GM18505 (cell line): ENCODE measurements at regions not wholly inside any gene's neighbourhood (a gene's known extent, or its start where the extent isn't known, plus 50 kb on each side); places are given as distances from the start of the nearest gene placed in this dataset.

Source experiments
- ATAC-seq: cut with Tn5 transposase; IDR thresholded peaks from one replicate; pipeline ENCODE4 v1.9.1; 2021; ENCODE audit not compliant: unreplicated experiment
- POLR2A ChIP-seq: IDR thresholded peaks from 4 replicates; pipeline ENCODE4 v1.6.1; 2011; ENCODE audit warnings: borderline replicate concordance; ENCODE audit not compliant: insufficient read depth, insufficient read length; ENCODE audit errors: extremely low read depth

DNA sequence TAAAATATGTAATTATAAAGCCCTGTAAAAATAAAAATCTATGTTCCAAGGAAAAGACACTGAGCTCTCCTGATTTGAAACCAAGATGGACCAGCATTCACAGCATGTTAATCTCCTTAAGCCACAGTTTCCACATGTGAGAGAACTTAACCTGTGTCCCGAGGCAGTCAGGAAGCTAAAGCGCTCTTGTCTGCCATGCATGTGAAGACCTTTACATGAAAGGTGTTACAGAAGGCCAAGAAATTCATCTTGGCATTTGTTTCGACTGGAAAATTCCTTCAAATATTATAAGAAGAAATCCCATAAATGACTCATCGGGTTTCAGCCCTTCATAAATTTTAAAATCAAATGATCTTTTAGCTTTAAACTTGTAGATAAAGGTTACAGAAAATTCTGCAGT, 328.6 kb downstream of the CDH2 start:
- no peak for TF ChIP-seq POLR2A
- no peak for ATAC-seq

DNA sequence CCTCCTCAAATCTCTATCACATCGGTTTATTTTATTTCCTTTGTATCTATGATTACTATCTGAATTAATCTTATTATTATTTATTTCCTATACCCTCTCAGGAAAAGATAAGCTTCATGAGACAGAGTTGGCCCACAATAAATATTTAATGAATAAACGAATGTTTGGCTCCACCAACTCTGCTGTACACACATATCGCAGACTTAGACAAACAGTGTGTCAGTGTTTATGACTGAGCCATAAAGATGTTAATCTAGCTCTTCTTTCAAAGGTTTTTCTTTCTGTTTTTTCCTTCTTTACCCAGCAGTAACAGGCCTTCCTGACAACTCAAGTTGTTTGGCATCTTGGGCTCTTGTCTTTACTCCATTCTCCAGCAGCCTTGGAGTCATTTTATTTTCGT, 329.5 kb downstream of the CDH2 start:
- no peak for ATAC-seq
- TF ChIP-seq POLR2A = no peak

GRCh38 chr18:27845897-27846296, 331.0 kb downstream of the CDH2 start:
- no peak for ATAC-seq
- no peak for TF ChIP-seq POLR2A

DNA sequence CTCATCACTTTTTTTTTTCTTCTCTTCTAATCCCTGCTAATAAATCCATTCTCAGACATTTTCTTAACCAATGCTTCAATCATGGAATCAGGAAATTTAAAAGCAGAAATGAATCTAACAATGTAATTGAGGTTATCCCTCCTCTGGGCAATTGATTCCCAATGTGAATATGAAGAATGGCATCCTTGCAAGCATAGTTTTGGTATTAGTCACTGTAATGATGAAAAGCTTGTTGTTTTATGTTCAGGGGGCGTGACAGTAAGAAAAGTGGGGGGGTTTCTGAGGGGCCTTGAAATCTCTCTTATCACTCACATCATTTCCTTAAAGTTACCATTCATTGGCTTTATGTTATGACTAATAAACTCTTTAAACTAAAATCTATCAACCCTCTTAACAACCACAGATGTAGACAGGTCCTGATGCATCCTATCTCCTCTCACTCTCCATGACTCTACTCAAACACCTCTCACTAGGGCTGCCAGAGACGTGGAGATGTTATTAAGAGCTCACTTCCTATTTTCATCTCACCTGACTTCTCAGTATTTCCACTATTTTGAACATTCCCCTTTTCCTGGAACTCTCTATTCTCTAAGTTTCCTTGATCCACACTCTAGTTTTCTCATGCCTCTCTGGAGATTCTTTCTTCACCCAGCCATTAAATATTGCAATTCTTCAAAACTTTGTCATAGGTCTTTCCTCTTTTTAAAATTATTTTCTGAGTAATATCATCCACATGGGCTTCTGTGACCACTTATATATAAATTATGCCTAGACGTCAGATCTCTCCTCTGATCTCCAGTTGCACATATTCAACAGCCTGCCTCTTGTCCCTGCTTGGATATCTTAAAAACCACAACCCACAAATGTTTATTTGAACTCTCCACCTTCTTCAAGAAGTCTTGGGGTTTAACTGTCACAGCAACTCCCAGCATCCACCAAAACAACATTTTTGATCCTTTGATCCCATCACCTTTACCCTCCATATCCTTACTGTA, 332.9 kb downstream of the CDH2 start:
- ATAC-seq = no peak
- no peak for TF ChIP-seq POLR2A

- no peak for TF ChIP-seq POLR2A
- ATAC-seq = no peak
Measured at GRCh38 chr18:27839141-27839540, 337.8 kb downstream of the CDH2 start.

GRCh38 chr18:27838225-27838624, 338.7 kb downstream of the CDH2 start:
- no peak for TF ChIP-seq POLR2A
- ATAC-seq = no peak

GRCh38 chr18:27826101-27826500, 350.8 kb downstream of the CDH2 start:
- no peak for TF ChIP-seq POLR2A
- no peak for ATAC-seq

- ATAC-seq = no peak
- no peak for TF ChIP-seq POLR2A
Measured at GRCh38 chr18:27825689-27826088, 351.2 kb downstream of the CDH2 start.

DNA sequence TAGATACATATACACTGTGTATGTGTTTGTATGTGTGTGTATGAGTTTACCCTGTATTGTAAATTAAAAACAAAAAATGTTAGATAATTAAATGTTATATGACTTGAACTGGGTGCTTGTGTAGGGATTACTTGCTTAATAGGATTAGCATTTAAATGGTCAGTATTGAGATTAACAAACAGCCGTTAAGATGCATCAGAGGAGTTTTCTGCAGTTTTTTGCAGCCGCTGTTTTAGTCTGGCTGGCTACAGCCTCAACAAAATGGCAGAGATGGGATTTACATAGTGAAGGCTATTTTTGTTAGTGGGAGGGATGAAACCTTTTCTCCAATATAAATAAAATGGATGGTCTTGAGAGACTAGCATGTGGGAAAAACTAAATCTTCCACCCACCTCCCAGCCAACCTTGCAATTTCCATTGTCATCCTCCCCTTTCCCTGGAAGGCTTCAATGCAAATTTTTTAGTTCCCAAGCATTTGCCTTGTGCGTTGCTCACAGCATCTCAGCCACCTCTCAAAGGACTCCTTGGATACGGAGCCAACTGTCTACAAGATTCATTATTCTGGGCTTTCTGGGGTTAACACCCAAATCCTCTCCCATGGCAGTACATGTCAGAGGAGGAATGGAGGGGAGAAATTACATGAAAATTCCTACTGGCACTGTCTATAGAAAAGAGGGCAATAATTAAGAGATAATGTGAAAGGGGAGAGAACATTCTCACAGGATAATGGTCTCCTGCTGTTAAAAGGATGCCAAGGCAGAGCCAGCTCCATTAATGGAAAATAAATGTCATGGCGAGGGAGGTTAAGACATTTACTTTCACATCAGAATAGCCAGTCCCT, 351.9 kb downstream of the CDH2 start:
- TF ChIP-seq POLR2A = no peak
- no peak for ATAC-seq

GRCh38 chr18:27824275-27824674, 352.7 kb downstream of the CDH2 start:
- no peak for ATAC-seq
- TF ChIP-seq POLR2A = no peak

- no peak for TF ChIP-seq POLR2A
- no peak for ATAC-seq
Measured at GRCh38 chr18:27823053-27823452, 353.9 kb downstream of the CDH2 start.

- no peak for TF ChIP-seq POLR2A
- ATAC-seq = no peak
Measured at GRCh38 chr18:27808683-27809082, 368.2 kb downstream of the CDH2 start.

DNA sequence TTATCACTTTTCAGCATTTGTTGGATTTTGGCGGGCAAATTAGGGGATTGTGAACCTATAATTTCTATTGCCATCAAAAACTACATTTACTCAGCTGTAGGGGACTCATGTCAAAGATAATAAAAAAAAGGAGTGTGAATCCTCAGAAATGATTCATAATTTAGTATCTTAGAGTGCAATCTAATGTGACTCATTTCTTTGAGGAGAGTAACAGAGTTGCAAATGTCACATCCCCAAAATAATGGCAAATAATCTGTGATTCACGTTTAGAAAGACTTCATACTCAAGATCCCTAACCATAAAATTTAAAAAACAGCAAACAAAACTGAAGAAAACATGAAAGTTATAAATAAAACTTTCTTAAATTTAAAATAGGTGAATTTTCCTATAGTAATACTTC, 373.0 kb downstream of the CDH2 start:
- no peak for ATAC-seq
- no peak for TF ChIP-seq POLR2A
